ENCODE measurements at regions not wholly inside any gene's neighbourhood (a gene's known extent, or its start where the extent isn't known, plus 50 kb on each side); places are given as distances from the start of the nearest gene placed in this dataset.

DNA sequence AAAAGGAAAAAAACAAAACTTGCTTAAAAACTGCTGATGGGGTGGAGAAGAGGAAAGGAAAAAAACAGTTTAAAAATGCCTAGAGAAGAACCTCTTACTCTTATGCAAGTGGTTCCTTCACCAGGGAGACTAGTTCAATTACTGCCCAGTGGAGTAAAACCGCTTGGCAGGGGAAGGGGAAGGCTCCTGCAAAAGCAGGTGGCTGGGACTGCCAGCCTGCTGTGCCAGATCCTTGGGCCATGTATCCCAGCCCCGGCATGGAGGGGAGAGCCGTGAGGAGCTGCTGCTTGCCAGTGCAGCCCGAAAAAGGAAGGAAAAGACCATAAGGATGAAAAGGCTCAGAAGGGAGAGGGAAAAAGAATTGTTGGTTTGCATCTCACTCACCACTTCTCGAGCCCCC lies 123.0 kb downstream of the FSCB start:
- TF ChIP-seq JUND (IDR thresholded peaks at IDR 0.05; ENCODE audit: low read depth), result no peak
- DNase-seq (ENCODE audit: low read depth in 1 of 2, low spot score in 1 of 2), result no peak
- in situ Hi-C loops (cut with HindIII; ENCODE audit: low pct_unique_long_range_greater_than_20kb, low sequenced_read_pairs), result no loop called here

DNA sequence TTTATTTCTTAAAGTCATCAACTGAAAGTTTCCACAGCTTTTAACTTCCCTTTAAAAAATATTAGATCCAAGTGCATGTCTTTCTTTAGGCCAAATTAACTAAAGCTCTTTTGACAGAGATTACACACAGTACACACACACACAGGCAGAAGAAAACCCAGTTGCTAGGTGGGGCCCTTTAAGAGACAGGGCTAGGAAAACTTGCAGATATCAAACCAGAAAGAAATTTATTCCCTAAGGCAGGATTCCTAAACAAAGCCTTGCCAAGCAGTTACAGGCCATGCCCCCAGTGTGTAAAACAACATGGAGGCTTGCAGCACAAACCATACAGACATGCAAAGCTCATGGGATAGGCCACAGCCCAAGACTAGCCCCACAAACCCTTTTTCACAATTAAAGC lies 123.4 kb downstream of the FSCB start:
- in situ Hi-C loops (cut with HindIII; ENCODE audit: low pct_unique_long_range_greater_than_20kb, low sequenced_read_pairs), result no loop called here
- no peak for DNase-seq (ENCODE audit: low read depth in 1 of 2, low spot score in 1 of 2)
- no peak for TF ChIP-seq JUND (IDR thresholded peaks at IDR 0.05; ENCODE audit: low read depth)

- in situ Hi-C loops (cut with HindIII; ENCODE audit: low pct_unique_long_range_greater_than_20kb, low sequenced_read_pairs), result no loop called here
These were observed 127.6 kb downstream of the FSCB start for GRCh38 chr14:44379292-44379977.

DNA sequence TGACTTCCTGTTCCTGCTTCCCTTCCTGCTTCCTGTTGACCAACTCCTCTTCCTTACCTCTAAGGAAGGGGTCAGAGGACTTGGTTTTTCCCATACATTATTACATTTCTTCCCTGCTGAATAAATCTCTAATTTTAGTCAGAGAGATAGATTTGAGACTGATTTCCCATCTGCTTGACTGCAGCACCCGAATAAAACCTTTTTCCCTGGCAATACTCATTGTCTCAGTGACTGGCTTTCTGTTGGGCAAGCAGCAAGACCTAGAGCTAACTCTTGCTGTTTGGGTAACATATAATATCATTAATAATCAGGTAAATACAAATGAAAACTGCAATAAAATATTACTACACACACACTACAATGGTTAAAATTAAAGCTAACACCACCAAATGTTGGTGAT lies 132.2 kb downstream of the FSCB start:
- in situ Hi-C loops (cut with HindIII; ENCODE audit: low pct_unique_long_range_greater_than_20kb, low sequenced_read_pairs), result no loop called here
- DNase-seq (ENCODE audit: low read depth in 1 of 2, low spot score in 1 of 2), result no peak
- no peak for TF ChIP-seq JUND (IDR thresholded peaks at IDR 0.05; ENCODE audit: low read depth)

More at GRCh38 chr14:44379292-44379977, 127.6 kb downstream of the FSCB start:
- no peak for TF ChIP-seq JUND (IDR thresholded peaks at IDR 0.05; ENCODE audit: low read depth)
- DNase-seq (ENCODE audit: low read depth in 1 of 2, low spot score in 1 of 2), result no peak

GRCh38 chr14:44372807-44373489 lies 134.1 kb downstream of the FSCB start:
- in situ Hi-C loops (cut with HindIII; ENCODE audit: low pct_unique_long_range_greater_than_20kb, low sequenced_read_pairs), result no loop called here
- no peak for DNase-seq (ENCODE audit: low read depth in 1 of 2, low spot score in 1 of 2)

DNA sequence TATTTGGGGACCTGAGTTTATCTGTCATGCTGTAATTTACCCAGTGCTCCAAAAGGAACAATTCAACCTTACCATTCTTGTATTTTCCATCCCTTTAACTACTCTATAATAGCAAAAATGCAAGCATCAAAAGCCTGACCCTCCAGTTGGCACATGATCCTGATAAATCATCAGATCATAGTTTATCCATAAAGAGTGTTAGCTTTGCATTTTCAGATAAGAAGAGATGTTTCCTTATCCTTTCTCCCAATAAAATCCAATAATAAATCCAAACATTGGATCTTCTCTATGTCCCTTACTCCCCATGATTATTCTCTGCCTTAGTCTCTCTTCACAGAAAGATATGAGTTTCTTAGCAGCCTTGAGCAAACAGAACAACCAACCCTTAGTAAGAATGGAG lies 134.9 kb downstream of the FSCB start:
- no peak for DNase-seq (ENCODE audit: low read depth in 1 of 2, low spot score in 1 of 2)
- TF ChIP-seq JUND (IDR thresholded peaks at IDR 0.05; ENCODE audit: low read depth), result no peak
- in situ Hi-C loops (cut with HindIII; ENCODE audit: low pct_unique_long_range_greater_than_20kb, low sequenced_read_pairs), result no loop called here

More at GRCh38 chr14:44372807-44373489, 134.1 kb downstream of the FSCB start:
- no peak for TF ChIP-seq JUND (IDR thresholded peaks at IDR 0.05; ENCODE audit: low read depth)

GRCh38 chr14:44370727-44371126 lies 136.4 kb downstream of the FSCB start:
- no peak for DNase-seq (ENCODE audit: low read depth in 1 of 2, low spot score in 1 of 2)
- TF ChIP-seq JUND (IDR thresholded peaks at IDR 0.05; ENCODE audit: low read depth), result no peak
- in situ Hi-C loops (cut with HindIII; ENCODE audit: low pct_unique_long_range_greater_than_20kb, low sequenced_read_pairs), result no loop called here

GRCh38 chr14:44369401-44370123 lies 137.5 kb downstream of the FSCB start:
- no peak for TF ChIP-seq JUND (IDR thresholded peaks at IDR 0.05; ENCODE audit: low read depth)
- DNase-seq (ENCODE audit: low read depth in 1 of 2, low spot score in 1 of 2), result no peak
- in situ Hi-C loops (cut with HindIII; ENCODE audit: low pct_unique_long_range_greater_than_20kb, low sequenced_read_pairs), result no loop called here

GRCh38 chr14:44361083-44361482 lies 146.0 kb downstream of the FSCB start:
- no peak for TF ChIP-seq JUND (IDR thresholded peaks at IDR 0.05; ENCODE audit: low read depth)
- no peak for DNase-seq (ENCODE audit: low read depth in 1 of 2, low spot score in 1 of 2)
- in situ Hi-C loops (cut with HindIII; ENCODE audit: low pct_unique_long_range_greater_than_20kb, low sequenced_read_pairs), result no loop called here

DNA sequence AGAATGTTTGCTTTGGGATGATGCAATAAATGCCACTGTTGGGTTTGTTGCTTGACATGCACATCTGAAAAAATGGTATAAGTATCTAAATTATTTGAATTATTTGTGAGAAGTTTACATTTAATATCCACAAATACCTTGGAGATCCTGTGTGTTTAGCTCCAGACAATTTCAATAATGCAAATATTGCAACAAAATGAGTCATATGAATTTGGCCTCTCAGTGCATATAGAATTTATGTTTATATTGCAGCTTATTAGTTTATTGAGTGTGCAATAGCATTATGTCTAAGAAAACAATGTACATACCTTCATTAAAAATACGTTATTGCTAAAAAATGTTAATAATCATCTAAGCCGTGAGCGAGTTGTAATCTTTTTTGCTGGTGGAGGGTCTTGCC lies 153.3 kb downstream of the FSCB start:
- DNase-seq (ENCODE audit: low read depth in 1 of 2, low spot score in 1 of 2), result no peak
- TF ChIP-seq JUND (IDR thresholded peaks at IDR 0.05; ENCODE audit: low read depth), result no peak
- in situ Hi-C loops (cut with HindIII; ENCODE audit: low pct_unique_long_range_greater_than_20kb, low sequenced_read_pairs), result no loop called here

DNA sequence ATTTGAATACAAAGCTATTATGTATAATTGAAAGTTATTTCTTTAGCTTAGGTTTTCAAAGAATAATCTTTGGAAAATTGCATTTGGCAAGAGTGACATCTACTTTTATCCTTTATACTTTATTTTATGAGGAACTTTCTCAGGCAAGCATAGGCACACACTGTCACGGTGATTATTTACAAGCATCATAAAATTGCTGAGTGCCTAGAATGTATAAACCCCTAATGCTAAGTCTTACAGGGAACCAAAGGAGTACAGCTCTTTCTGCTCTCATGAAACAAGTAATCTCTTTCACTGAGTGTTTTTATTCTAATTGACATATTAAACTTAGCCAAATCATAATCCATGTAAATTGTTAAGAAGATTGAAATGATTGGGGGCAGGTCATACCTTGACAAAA lies 154.9 kb downstream of the FSCB start:
- no peak for TF ChIP-seq JUND (IDR thresholded peaks at IDR 0.05; ENCODE audit: low read depth)
- in situ Hi-C loops (cut with HindIII; ENCODE audit: low pct_unique_long_range_greater_than_20kb, low sequenced_read_pairs), result no loop called here
- no peak for DNase-seq (ENCODE audit: low read depth in 1 of 2, low spot score in 1 of 2)

DNA sequence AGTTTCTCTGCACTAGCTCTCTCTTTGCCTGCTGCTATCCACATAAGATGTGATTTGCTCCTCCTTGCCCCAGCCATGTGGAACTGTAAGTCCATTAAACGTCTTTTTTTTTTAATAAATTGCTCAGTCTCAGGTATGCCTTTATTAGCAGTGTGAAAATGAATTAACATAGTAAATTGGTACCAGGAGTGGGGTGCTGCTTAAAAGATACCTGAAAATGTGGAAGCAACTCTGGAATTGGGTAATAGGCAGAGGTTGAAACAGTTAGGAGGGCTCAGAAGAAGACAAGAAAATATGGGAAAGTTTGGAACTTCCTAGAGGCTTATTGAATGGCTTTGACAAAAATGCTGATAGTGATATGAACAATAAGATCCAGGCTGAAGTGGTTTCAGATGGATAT lies 159.8 kb downstream of the FSCB start:
- TF ChIP-seq JUND (IDR thresholded peaks at IDR 0.05; ENCODE audit: low read depth), result no peak
- no peak for DNase-seq (ENCODE audit: low read depth in 1 of 2, low spot score in 1 of 2)
- in situ Hi-C loops (cut with HindIII; ENCODE audit: low pct_unique_long_range_greater_than_20kb, low sequenced_read_pairs), result no loop called here

GRCh38 chr14:44341116-44341515 lies 166.0 kb downstream of the FSCB start:
- in situ Hi-C loops (cut with HindIII; ENCODE audit: low pct_unique_long_range_greater_than_20kb, low sequenced_read_pairs), result no loop called here
- no peak for TF ChIP-seq JUND (IDR thresholded peaks at IDR 0.05; ENCODE audit: low read depth)
- DNase-seq (ENCODE audit: low read depth in 1 of 2, low spot score in 1 of 2), result no peak
